Hepatocyte (in vitro differentiated cells): ENCODE measurements at regions not wholly inside any gene's neighbourhood (a gene's known extent, or its start where the extent isn't known, plus 50 kb on each side); places are given as distances from the start of the nearest gene placed in this dataset.

Source experiments
- DNase-seq: peaks from one replicate; pipeline ENCODE4 v3.0.0-alpha.2; 2016; ENCODE audit warnings: low spot score
- H2AFZ ChIP-seq: fragments of 200-600 bp; sonication (generic); 2 replicates; pipeline ENCODE4 v1.6.0; 2016; ENCODE audit warnings: antibody characterized with exemption, mild to moderate bottlenecking
- H3K27ac ChIP-seq: fragments of 200-600 bp; sonication (generic); 2 replicates; pipeline ENCODE4 v1.5.1; 2016; ENCODE audit warnings: mild to moderate bottlenecking
- H3K27me3 ChIP-seq: fragments of 200-600 bp; sonication (generic); 2 replicates; pipeline ENCODE4 v1.6.1; 2016
- H3K36me3 ChIP-seq: fragments of 200-600 bp; sonication (generic); replicated peaks from 2 replicates; pipeline ENCODE4 v1.5.1; 2016; ENCODE audit warnings: low read depth; ENCODE audit not compliant: insufficient read depth
- H3K4me1 ChIP-seq: fragments of 200-600 bp; sonication (generic); 2 replicates; pipeline ENCODE4 v1.5.1; 2016; ENCODE audit warnings: mild to moderate bottlenecking, moderate library complexity; ENCODE audit not compliant: insufficient read depth
- H3K4me2 ChIP-seq: fragments of 200-600 bp; sonication (generic); 2 replicates; pipeline ENCODE4 v1.6.0; 2016
- H3K4me3 ChIP-seq: fragments of 200-600 bp; sonication (generic); 2 replicates; pipeline ENCODE4 v1.5.1; 2016; ENCODE audit warnings: mild to moderate bottlenecking
- H3K79me2 ChIP-seq: fragments of 200-600 bp; sonication (generic); 2 replicates; pipeline ENCODE4 v1.6.0; 2017; ENCODE audit warnings: mild to moderate bottlenecking
- H3K9me2 ChIP-seq: fragments of 200-600 bp; sonication (generic); replicated peaks from 2 replicates; pipeline ENCODE4 v1.6.0; 2017; ENCODE audit warnings: mild to moderate bottlenecking; ENCODE audit not compliant: insufficient read depth
- H3K9me3 ChIP-seq: fragments of 200-600 bp; sonication (generic); 2 replicates; pipeline ENCODE4 v1.5.1; 2016; ENCODE audit warnings: low read depth, mild to moderate bottlenecking
- H4K20me1 ChIP-seq: fragments of 200-600 bp; sonication (generic); 2 replicates; pipeline ENCODE4 v1.6.0; 2016; ENCODE audit warnings: mild to moderate bottlenecking; ENCODE audit not compliant: insufficient read depth, poor library complexity, severe bottlenecking
- CTCF ChIP-seq: fragments of 200-600 bp; sonication (generic); IDR thresholded peaks from 2 replicates; pipeline ENCODE4 v1.5.1; 2016; ENCODE audit warnings: antibody characterized with exemption, mild to moderate bottlenecking; ENCODE audit not compliant: poor library complexity
- EZH2 ChIP-seq: fragments of 200-600 bp; sonication (generic); IDR thresholded peaks from 2 replicates; pipeline ENCODE4 v1.6.1; 2016; ENCODE audit warnings: antibody characterized with exemption, mild to moderate bottlenecking, borderline replicate concordance
- EZH2phosphoT487 ChIP-seq: fragments of 200-600 bp; sonication (generic); IDR thresholded peaks from one replicate; pipeline ENCODE4 v1.6.1; 2018; ENCODE audit warnings: antibody characterized with exemption, mild to moderate bottlenecking, low read depth, moderate library complexity; ENCODE audit not compliant: unreplicated experiment, severe bottlenecking
- WGBS: methylation state at CpG from one replicate; pipeline ENCODE4 v1.1.6; 2016; ENCODE audit warnings: low lambda C conversion rate; ENCODE audit errors: missing lambda C conversion rate; 5-methylcytosine and 5-hydroxymethylcytosine counted together

- WGBS: 53% methylated on average over 7 of the region's 7 CpGs
- H4K20me1 ChIP-seq: no peaks in the 10 kb centered on the region
- no peaks in the 10 kb centered on the region for H3K79me2 ChIP-seq
- no peaks in the 10 kb centered on the region for H3K36me3 ChIP-seq
- H3K9me2 ChIP-seq: no peaks in the 10 kb centered on the region
- peak overlapping the region; percentile 52 for H3K27ac ChIP-seq
- no peaks in the 10 kb centered on the region for H3K9me3 ChIP-seq
- H3K27me3 ChIP-seq: no peaks in the 10 kb centered on the region
- no peak overlapping the region for H3K4me3 ChIP-seq
- peak overlapping the region; percentile 6 for H3K4me2 ChIP-seq
- no peak overlapping the region for H2AFZ ChIP-seq
- DNase-seq: peak; percentile 44
- TF ChIP-seq EZH2: no peak
- TF ChIP-seq EZH2phosphoT487: no peak
- no peak for TF ChIP-seq CTCF
- H3K4me1 ChIP-seq: peaks cover 8% of the 10 kb centered on the region
Observed at GRCh38 chr6:11854408-11855165, 76.0 kb upstream of the ADTRP start.

- Histone ChIP-seq H3K27ac (peak overlapping the region; percentile 52), H3K4me2 (peak overlapping the region; percentile 6)
Observed at GRCh38 chr6:11853678-11854407, 75.2 kb upstream of the ADTRP start.

GRCh38 chr6:11852061-11852651 is 73.6 kb upstream of the ADTRP start:
- TF ChIP-seq EZH2phosphoT487 (no peak), CTCF (no peak), EZH2 (no peak)
- no peaks in the 10 kb centered on the region for H3K27me3 ChIP-seq
- H3K4me3 ChIP-seq: no peak overlapping the region
- H4K20me1 ChIP-seq: no peaks in the 10 kb centered on the region
- H2AFZ ChIP-seq: no peak overlapping the region
- no peak overlapping the region for H3K4me2 ChIP-seq
- H3K79me2 ChIP-seq: no peaks in the 10 kb centered on the region
- no peak overlapping the region for H3K27ac ChIP-seq
- no peaks in the 10 kb centered on the region for H3K9me3 ChIP-seq
- no peaks in the 10 kb centered on the region for H3K9me2 ChIP-seq
- peaks cover 12% of the 10 kb centered on the region for H3K4me1 ChIP-seq
- no peaks in the 10 kb centered on the region for H3K36me3 ChIP-seq
- no peak for DNase-seq
- 81% methylated on average over 11 of the region's 11 CpGs for WGBS

More at GRCh38 chr6:11853678-11854407, 75.2 kb upstream of the ADTRP start:
- Histone ChIP-seq H4K20me1 (no peaks in the 10 kb centered on the region), H3K36me3 (no peaks in the 10 kb centered on the region), H2AFZ (no peak overlapping the region), H3K27me3 (no peaks in the 10 kb centered on the region), H3K4me3 (no peak overlapping the region), H3K9me2 (no peaks in the 10 kb centered on the region), H3K9me3 (no peaks in the 10 kb centered on the region), H3K4me1 (peaks cover 12% of the 10 kb centered on the region), H3K79me2 (no peaks in the 10 kb centered on the region)
- TF ChIP-seq CTCF: no peak
- no peak for TF ChIP-seq EZH2
- TF ChIP-seq EZH2phosphoT487: no peak
- 47% methylated on average over 3 of the region's 3 CpGs for WGBS
- DNase-seq: no peak
